ENCODE measurements at regions not wholly inside any gene's neighbourhood (a gene's known extent, or its start where the extent isn't known, plus 50 kb on each side); places are given as distances from the start of the nearest gene placed in this dataset.
"Not testable (repeated sequence)": the region's sequence is repeated elsewhere in the genome, so short reads cannot be mapped to it uniquely, and the experiment has no call there.

DNA sequence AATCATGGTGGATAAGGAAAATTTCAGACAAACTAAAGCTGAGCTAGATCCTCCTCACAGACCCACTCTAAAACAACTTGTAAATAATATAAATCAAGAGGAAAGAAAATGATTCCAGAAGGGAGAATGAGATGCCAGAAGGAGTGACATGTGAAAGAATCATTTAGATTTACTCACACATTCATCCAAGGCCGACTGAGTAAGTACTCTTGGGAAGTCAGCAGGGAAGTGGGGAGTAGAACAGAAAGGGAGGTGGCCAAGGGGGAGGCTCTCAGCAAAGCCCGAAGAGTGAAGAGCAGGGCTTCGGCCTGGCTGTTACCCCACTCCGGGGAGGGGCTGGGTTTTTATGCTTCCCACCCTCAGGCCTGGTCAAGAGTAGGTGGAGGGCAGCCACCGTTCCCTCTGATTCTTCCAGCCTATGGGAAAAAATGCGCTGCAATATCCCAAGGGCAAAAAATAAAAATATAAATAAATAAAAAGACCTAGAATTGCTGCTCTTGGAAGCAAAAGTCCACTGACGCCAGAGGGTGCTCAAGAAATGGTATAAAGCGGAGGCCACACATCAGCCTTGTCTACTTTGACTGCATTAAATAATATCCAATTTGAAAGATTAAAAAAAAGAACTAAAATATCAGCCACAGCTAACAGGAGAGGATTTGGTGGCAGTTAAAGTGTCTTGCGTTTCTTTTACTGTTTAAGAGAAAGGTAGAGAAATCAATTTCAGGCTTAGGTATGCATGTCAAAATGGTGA, 110.2 kb upstream of the COL5A1 start:
- Mint-ChIP-seq H3K36me3 (ENCODE audit: low read depth) (no peaks in the 10 kb centered on the region), H3K27me3 (peaks cover under 1% of the 10 kb centered on the region), H3K4me1 (no peaks in the 10 kb centered on the region), H3K4me3 (no peak overlapping the region), H3K9me3 (no peaks in the 10 kb centered on the region), H3K27ac (no peak overlapping the region)
- no peak for ATAC-seq (replicated peaks)

DNA sequence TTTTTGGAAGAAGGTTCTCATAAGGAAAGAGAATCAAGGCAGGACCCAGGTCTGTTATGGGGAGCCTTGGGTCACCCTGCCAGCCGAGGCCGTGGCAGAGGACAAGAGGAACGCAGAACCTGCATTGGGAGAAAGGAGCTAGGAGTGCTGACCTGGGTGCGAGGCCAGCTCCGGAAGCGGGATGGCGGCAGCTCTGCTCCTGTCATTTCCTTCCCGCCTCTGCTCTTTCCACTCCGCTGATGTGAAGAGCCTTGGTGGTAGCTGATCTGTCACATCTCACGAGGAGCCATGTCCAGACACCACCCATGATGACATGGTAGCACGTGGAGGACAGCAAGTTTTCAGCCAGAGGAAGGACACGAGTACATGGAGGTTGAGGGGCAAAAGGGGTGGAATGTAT, 109.5 kb upstream of the COL5A1 start:
- Mint-ChIP-seq H3K4me3 (no peak overlapping the region), H3K27me3 (no peaks in the 10 kb centered on the region), H3K4me1 (no peaks in the 10 kb centered on the region), H3K36me3 (ENCODE audit: low read depth) (no peaks in the 10 kb centered on the region), H3K9me3 (no peaks in the 10 kb centered on the region), H3K27ac (no peak overlapping the region)
- no peak for ATAC-seq (replicated peaks)

DNA sequence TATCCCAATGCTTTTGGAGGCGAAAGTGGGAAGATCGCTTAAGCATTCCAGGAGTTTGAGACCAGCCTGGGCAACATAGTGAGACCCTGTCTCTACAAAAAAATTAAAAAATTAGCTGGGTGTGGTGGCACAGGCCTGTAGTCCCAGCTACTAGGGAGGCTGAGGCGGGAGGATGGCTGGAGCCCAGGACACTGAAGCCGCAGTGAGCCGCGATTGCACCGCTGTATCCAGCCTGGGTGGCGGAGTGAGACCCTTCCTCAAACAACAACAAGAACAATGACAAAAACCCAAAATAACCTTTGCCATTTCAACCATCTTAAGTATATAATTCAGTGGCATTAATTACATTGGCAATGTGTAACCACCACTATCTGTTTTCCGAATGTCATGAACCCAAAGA, 108.9 kb upstream of the COL5A1 start:
- H3K4me3 Mint-ChIP-seq; H3K9me3 Mint-ChIP-seq; H3K27me3 Mint-ChIP-seq; H3K36me3 Mint-ChIP-seq (ENCODE audit: low read depth); H3K27ac Mint-ChIP-seq; H3K4me1 Mint-ChIP-seq; ATAC-seq (replicated peaks): not testable (repeated sequence)

DNA sequence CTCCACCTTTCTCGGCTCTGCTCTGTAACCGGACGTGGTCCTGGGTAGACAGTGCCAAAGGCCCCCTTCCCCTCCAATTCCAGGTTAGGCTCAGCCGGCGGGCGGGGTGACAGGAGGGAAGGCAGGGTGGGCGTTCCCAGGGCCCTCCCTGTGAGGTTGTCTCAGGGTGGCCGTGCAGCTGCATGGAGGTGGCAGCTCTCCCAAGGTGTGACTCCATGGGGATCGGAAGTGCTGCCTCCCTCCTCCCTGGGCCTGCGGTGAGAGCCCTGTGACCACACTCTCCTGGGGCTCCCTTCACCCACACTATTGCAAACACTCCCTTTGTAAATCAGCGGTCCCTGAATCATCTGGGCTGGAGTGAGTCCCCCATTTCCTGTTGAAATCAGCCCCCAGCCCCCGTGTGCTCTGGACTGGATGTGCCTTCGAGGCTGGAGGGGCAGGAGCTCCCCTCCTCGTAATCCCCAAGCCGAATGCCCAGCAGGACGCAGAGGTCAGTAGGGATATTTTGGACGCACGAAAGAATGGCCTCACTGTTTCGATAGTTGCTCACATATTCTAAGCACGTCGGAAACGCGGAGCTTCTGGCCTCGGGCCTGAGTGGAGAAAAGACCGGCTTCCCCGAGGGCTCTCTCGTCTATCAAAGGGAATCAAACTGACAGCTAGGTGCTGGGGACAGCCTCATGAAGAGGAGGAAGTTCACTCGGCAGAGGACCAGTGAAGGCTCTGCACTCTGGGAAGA, 107.6 kb upstream of the COL5A1 start:
- ATAC-seq (replicated peaks) = no peak

DNA sequence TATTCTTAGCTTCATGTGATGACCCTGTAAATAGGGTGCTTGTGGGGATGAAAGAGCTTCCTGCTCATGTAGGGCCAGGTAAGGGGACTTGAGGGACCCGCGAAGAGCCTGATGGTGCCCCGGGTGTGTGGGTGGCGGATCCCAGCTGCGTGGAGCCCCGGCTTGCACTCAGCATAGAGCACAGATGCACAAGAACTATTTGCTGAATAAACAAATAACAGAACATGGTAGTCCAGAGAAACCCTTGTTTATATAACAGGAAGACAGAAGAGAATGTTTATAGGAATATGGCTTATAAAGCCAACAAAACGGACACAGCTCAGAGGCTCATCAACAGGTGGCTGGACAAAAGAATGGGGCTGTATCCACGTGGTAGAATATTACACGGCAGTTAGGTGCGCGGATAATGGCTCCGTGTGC, 106.9 kb upstream of the COL5A1 start:
- ATAC-seq (replicated peaks) = no peak
- no peak overlapping the region for H3K27ac Mint-ChIP-seq
- H3K36me3 Mint-ChIP-seq (ENCODE audit: low read depth) = no peaks in the 10 kb centered on the region
- no peak overlapping the region for H3K4me3 Mint-ChIP-seq
- H3K9me3 Mint-ChIP-seq = no peaks in the 10 kb centered on the region
- H3K27me3 Mint-ChIP-seq = no peaks in the 10 kb centered on the region
- H3K4me1 Mint-ChIP-seq = no peaks in the 10 kb centered on the region

More for the DNA sequence above, 107.6 kb upstream of the COL5A1 start:
- Mint-ChIP-seq H3K4me1 (no peaks in the 10 kb centered on the region), H3K4me3 (no peak overlapping the region), H3K9me3 (no peaks in the 10 kb centered on the region), H3K36me3 (ENCODE audit: low read depth) (no peaks in the 10 kb centered on the region), H3K27ac (no peak overlapping the region), H3K27me3 (no peaks in the 10 kb centered on the region)

DNA sequence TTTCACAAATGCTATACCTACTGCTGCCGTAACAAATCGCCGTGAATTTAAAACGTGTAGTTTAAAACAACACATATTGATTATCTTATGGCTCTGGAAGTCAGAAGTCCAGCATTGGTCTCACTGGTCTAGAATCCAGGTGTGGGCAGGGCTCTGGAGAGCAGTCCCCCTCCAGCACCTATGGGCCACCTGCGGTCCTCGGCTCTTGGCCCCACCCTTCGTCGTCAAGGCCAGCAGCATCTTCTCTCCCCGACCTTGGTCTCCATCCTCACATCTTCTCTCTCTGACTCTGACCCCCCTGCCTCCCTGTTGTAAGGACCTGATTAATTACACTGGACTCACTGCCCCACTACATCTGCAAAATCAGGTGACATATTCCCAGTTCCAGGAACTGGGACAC, 106.4 kb upstream of the COL5A1 start:
- ATAC-seq (replicated peaks) = no peak
- no peaks in the 10 kb centered on the region for H3K4me1 Mint-ChIP-seq
- no peaks in the 10 kb centered on the region for H3K27me3 Mint-ChIP-seq
- H3K9me3 Mint-ChIP-seq = no peaks in the 10 kb centered on the region
- H3K36me3 Mint-ChIP-seq (ENCODE audit: low read depth) = no peaks in the 10 kb centered on the region
- H3K4me3 Mint-ChIP-seq = no peak overlapping the region
- no peak overlapping the region for H3K27ac Mint-ChIP-seq

DNA sequence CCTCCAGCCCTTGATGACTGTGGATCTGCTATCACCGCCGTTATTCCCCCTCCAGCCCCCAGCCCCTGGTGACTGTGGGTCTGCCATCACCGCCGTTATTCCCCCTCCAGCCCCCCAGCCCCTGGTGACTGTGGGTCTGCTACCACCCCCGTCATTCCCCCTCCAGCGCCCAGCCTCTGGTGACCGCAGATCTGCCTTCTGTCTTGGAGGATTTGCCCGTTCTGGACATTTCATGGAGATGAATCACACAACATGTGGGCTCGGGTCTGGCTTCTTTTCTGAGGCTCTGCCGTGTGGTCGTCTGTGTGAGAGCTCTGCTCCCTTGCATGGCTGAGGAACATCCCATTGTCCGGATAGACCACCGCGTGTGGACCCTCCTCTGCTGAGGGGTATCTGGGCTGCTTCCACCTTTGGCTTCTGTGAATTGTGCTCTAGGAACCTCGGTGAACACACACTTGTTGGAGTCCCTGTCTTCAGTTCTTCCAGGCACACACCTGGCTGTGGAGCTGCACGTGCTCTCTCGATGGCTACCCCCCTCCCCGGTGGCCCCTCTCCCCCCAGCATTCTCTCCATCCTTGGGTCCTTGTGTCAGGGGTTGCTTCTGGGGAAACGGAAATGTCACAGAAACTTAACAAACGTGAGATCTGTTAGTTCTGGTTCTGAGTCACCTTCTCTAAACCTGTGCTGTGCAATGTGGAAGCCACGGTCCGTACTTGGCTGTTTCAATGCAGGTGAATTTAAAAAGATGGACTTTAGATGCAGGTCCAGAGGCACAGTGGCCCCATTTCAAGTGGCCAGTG, 105.3 kb upstream of the COL5A1 start:
- H3K4me1 Mint-ChIP-seq = no peaks in the 10 kb centered on the region
- no peak overlapping the region for H3K4me3 Mint-ChIP-seq
- no peaks in the 10 kb centered on the region for H3K36me3 Mint-ChIP-seq (ENCODE audit: low read depth)
- no peak overlapping the region for H3K27ac Mint-ChIP-seq
- ATAC-seq (replicated peaks) = no peak
- H3K9me3 Mint-ChIP-seq = no peaks in the 10 kb centered on the region
- no peaks in the 10 kb centered on the region for H3K27me3 Mint-ChIP-seq

DNA sequence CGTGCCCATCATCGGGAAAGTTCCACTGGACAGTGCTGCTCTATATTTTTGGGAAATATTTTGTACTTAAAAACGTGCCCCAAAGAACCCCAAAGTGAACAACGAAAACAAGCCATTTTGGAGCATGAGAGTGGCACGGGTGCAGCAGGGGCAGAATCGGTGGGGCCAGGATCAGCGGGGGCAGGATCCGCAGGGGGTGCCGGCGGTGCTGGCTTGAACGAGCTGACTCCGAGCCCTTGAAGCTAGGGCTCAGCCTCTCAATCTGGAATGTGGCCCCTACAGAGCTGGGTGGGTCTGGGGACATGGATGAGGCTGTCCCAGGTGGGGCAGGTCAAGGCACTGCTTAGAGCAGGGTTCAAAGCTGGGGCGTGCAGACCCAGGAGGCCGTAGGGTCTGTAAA, 104.7 kb upstream of the COL5A1 start:
- Mint-ChIP-seq H3K36me3 (ENCODE audit: low read depth) (no peaks in the 10 kb centered on the region), H3K4me3 (no peak overlapping the region), H3K27me3 (no peaks in the 10 kb centered on the region), H3K4me1 (no peaks in the 10 kb centered on the region), H3K9me3 (no peaks in the 10 kb centered on the region), H3K27ac (no peak overlapping the region)
- no peak for ATAC-seq (replicated peaks)

DNA sequence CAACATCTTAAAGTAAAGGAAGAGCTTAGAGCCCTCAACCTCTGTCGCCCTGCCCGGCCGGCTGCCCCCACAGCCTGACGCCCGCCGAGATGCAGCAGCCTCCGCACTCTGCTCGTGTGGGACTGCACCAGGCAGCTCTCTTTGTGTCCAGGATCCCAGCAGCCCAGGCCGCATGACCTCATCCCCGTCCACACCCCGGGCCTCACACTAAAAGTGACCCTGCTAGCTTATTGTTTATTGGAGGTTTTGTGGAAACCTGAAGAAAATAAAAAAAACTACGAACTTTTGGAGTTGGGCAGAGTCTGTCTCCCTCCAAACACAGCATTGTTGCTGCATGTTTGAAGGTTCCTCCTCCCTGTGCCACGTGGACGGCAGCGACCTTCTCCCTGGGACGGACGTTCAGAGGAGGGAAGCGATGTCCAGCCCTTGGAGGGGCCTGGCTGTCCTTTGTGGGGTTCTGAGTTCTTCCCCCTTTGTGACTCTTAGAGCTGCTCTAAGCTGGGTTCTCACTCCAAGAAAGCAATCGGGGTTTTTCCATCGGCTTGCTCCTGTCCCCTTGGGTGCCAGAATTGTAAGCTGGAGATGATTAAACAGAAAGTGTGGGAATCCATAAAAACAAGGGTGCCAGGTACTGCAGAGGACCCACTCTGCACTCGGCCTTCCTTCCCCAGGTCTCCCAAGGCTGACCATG, 103.5 kb upstream of the COL5A1 start:
- H3K27me3 Mint-ChIP-seq = no peaks in the 10 kb centered on the region
- H3K36me3 Mint-ChIP-seq (ENCODE audit: low read depth) = no peaks in the 10 kb centered on the region
- no peak overlapping the region for H3K27ac Mint-ChIP-seq

DNA sequence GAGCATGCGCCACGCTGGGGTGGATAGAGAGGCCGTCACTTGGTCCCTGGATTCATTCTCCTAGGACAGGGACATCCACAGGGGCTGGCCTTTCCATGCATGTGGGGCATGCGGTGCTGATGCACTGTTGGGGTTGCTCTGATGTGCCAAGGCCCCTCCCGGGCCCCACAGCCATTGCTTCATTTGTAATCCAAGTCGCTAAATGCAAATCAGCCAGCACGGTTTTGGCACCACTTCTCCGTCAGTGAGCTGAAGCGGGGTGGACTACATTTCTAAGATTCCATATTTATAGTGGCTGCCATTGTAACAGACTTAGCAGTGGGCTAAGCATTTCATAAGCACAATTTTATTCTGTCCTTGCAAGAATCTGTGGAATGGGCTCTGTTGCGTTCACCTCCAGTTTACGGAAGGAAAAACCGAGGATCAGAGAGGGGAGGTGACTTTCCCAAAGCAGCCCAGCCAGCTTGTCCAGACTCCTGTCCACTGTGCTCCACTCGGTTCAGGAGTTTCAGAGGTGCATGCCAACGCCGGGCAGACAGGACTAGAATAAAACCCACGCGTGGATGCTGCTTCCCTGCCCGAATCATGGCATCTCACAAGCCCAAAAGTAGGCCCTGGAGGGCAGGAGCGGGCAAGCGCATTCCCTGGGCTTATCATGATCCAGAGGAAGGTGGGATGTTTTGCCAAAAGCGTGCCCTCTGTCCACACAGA, 102.6 kb upstream of the COL5A1 start:
- H3K36me3 Mint-ChIP-seq (ENCODE audit: low read depth) = no peaks in the 10 kb centered on the region

More for the DNA sequence above, 103.5 kb upstream of the COL5A1 start:
- no peak overlapping the region for H3K4me3 Mint-ChIP-seq
- no peaks in the 10 kb centered on the region for H3K9me3 Mint-ChIP-seq
- H3K4me1 Mint-ChIP-seq = no peaks in the 10 kb centered on the region
- no peak for ATAC-seq (replicated peaks)

DNA sequence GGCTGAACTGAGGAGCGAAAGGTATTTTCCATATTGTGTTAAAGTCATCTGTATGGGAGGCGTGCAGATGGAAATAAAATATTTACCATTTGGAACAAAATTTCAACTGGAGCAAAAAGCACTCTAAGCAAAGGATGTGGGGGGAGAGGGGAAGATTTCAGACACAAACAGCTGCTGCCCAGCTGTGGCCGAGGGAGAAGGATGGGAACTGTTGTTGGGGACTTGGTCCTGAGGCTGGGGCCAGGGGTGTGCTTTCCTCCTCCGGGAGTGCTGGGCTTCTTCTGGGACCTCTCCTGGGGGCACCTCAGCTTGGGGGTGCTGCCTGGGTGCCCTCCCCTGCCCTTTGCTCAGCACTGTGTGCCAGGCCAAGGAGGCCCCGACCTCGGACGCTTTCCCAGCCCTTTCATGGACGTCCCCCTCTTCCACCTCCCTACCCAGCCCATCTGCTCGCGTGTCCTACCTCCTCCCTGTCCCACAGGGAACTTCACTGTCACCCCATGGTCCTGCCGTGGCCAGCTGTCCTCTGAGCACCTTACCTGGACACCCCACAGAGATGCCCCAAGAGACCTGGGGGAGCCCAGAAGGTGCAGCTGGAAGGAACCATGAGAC, 101.9 kb upstream of the COL5A1 start:
- Mint-ChIP-seq H3K4me3 (no peak overlapping the region), H3K36me3 (ENCODE audit: low read depth) (no peaks in the 10 kb centered on the region), H3K27ac (no peak overlapping the region), H3K9me3 (no peaks in the 10 kb centered on the region), H3K27me3 (no peaks in the 10 kb centered on the region), H3K4me1 (no peaks in the 10 kb centered on the region)
- no peak for ATAC-seq (replicated peaks)

More for the DNA sequence above, 102.6 kb upstream of the COL5A1 start:
- H3K4me1 Mint-ChIP-seq = no peaks in the 10 kb centered on the region
- no peak overlapping the region for H3K27ac Mint-ChIP-seq
- H3K9me3 Mint-ChIP-seq = no peaks in the 10 kb centered on the region
- H3K4me3 Mint-ChIP-seq = no peak overlapping the region
- ATAC-seq (replicated peaks) = no peak
- H3K27me3 Mint-ChIP-seq = no peaks in the 10 kb centered on the region

DNA sequence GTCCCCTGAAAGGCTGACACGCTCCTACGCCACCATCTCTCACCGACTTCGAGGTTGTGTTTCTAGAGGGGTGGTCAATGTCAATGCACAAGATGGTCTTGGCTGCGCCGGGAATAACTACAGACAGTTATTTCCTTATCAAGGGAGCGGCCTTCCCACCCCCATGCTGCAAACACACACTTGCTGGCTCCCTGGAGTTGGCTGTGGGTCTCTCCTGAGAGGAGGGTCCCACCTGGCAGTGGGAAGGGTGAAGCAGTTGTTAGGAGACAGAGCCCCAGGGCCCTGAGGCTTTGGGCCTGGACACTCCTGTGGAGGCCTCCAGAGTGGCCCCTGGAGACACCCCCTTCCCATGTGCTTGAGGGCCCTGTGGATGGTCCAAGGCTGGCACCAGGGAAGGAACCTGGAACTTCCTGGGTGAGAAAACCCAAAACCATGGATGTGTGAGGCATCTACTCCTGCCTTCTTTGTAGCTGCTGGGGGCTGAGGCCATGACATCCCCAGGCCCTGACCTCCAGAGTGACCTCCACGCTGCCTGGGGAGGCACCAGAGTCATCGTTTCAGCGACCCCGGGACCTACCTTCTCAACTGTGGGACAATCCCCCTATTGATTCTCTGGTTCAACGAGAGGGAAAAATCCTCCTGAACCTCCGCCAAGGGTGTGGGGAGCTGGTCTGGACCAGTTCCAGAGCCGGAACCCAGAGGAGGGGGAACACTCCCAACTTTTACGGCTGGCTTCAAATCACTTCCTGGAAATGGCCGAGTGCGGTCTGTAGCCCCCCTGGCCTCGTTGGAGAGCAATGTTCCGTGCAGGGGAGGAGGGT, 101.1 kb upstream of the COL5A1 start:
- Mint-ChIP-seq H3K36me3 (ENCODE audit: low read depth) (no peaks in the 10 kb centered on the region), H3K4me3 (no peak overlapping the region), H3K4me1 (no peaks in the 10 kb centered on the region), H3K27me3 (no peaks in the 10 kb centered on the region), H3K27ac (no peak overlapping the region), H3K9me3 (no peaks in the 10 kb centered on the region)
- no peak for ATAC-seq (replicated peaks)

All from activated T-helper 17 cell treated with anti-CD3 and anti-CD28 coated beads, Interleukin-2, amount 50 U/mL, for 72 hours (primary cell).